ENCODE measurements at regions not wholly inside any gene's neighbourhood (a gene's known extent, or its start where the extent isn't known, plus 50 kb on each side); places are given as distances from the start of the nearest gene placed in this dataset.
"Not testable (repeated sequence)": the region's sequence is repeated elsewhere in the genome, so short reads cannot be mapped to it uniquely, and the experiment has no call there.

- Histone ChIP-seq H3K4me1 (ENCODE audit: low read depth) (no peaks in the 10 kb centered on the region), H3K9me3 (no peaks in the 10 kb centered on the region), H3K4me3 (no peak overlapping the region), H3K36me3 (ENCODE audit: low read depth) (no peaks in the 10 kb centered on the region)
- ATAC-seq (no peak), DNase-seq (no peak)
- TF ChIP-seq CTCF (IDR thresholded peaks at IDR 0.05) = no peak
- intact Hi-C loops (cut with DNase I, micrococcal nuclease) = no loop called here
Measured at GRCh38 chrX:124260845-124261244, 71.6 kb upstream of the TEX13D start.

GRCh38 chrX:124263743-124264142, 68.7 kb upstream of the TEX13D start:
- no peak for DNase-seq

GRCh38 chrX:124268099-124268498, 64.4 kb upstream of the TEX13D start:
- Histone ChIP-seq H3K4me1 (ENCODE audit: low read depth) (no peaks in the 10 kb centered on the region), H3K4me3 (no peak overlapping the region), H3K36me3 (ENCODE audit: low read depth) (no peaks in the 10 kb centered on the region), H3K9me3 (no peaks in the 10 kb centered on the region)
- TF ChIP-seq CTCF (IDR thresholded peaks at IDR 0.05) = no peak
- DNase-seq = no peak
- intact Hi-C loops (cut with DNase I, micrococcal nuclease) = no loop called here
- no peak for ATAC-seq

More at GRCh38 chrX:124263743-124264142, 68.7 kb upstream of the TEX13D start:
- ATAC-seq = no peak
- Histone ChIP-seq H3K36me3 (ENCODE audit: low read depth) (no peaks in the 10 kb centered on the region), H3K9me3 (no peaks in the 10 kb centered on the region), H3K4me1 (ENCODE audit: low read depth) (no peaks in the 10 kb centered on the region), H3K4me3 (no peak overlapping the region)
- TF ChIP-seq CTCF (IDR thresholded peaks at IDR 0.05) = no peak
- intact Hi-C loops (cut with DNase I, micrococcal nuclease) = no loop called here

GRCh38 chrX:124269881-124270280, 62.6 kb upstream of the TEX13D start:
- H3K36me3 ChIP-seq (ENCODE audit: low read depth) = no peaks in the 10 kb centered on the region
- ATAC-seq (no peak), DNase-seq (no peak)
- H3K4me3 ChIP-seq = no peak overlapping the region
- intact Hi-C loops (cut with DNase I, micrococcal nuclease) = no loop called here
- no peaks in the 10 kb centered on the region for H3K9me3 ChIP-seq
- TF ChIP-seq CTCF (IDR thresholded peaks at IDR 0.05) = no peak
- no peaks in the 10 kb centered on the region for H3K4me1 ChIP-seq (ENCODE audit: low read depth)

- ATAC-seq; DNase-seq; intact Hi-C loops (cut with DNase I, micrococcal nuclease); H3K36me3 ChIP-seq (ENCODE audit: low read depth); H3K4me1 ChIP-seq (ENCODE audit: low read depth); H3K4me3 ChIP-seq; H3K9me3 ChIP-seq: not testable (repeated sequence)
Measured at GRCh38 chrX:124271599-124271998, 60.9 kb upstream of the TEX13D start.

- intact Hi-C loops (cut with DNase I, micrococcal nuclease) = no loop called here
- Histone ChIP-seq H3K9me3 (no peaks in the 10 kb centered on the region), H3K4me3 (no peak overlapping the region), H3K36me3 (ENCODE audit: low read depth) (no peaks in the 10 kb centered on the region), H3K4me1 (ENCODE audit: low read depth) (no peaks in the 10 kb centered on the region)
- DNase-seq (no peak), ATAC-seq (no peak)
- TF ChIP-seq CTCF (IDR thresholded peaks at IDR 0.05) = no peak
Measured at GRCh38 chrX:124272370-124272982, 60.0 kb upstream of the TEX13D start.
